Mesenchymal stem cell (in vitro differentiated cells and primary cell): ENCODE measurements at regions not wholly inside any gene's neighbourhood (a gene's known extent, or its start where the extent isn't known, plus 50 kb on each side); places are given as distances from the start of the nearest gene placed in this dataset.

ENCODE experiments used
- DNase-seq: peaks from one replicate; pipeline ENCODE4 v3.0.0-alpha.2; 2013
- H2AFZ ChIP-seq: one replicate; pipeline ENCODE4 v1.6.1; 2013; ENCODE audit warnings: low read depth, mild to moderate bottlenecking, control low read depth, inconsistent platforms, low read length, moderate library complexity
- H2AK5ac ChIP-seq: 2 replicates; pipeline ENCODE4 v1.6.1; 2013; ENCODE audit warnings: low read length, moderate library complexity, mild to moderate bottlenecking, inconsistent platforms; ENCODE audit not compliant: severe bottlenecking
- H2BK120ac ChIP-seq: one replicate; pipeline ENCODE4 v1.6.1; 2013; ENCODE audit warnings: low read depth, mild to moderate bottlenecking, inconsistent platforms, low read length, moderate library complexity
- H2BK12ac ChIP-seq, 2 experiments: one replicate each; pipeline ENCODE4 v1.6.1; 2013; ENCODE audit warnings: inconsistent platforms in 2 of 2, low read length in 2 of 2, mild to moderate bottlenecking in 2 of 2, moderate library complexity in 2 of 2, control low read depth in 1 of 2
- H2BK15ac ChIP-seq: one replicate; pipeline ENCODE4 v1.6.1; 2013; ENCODE audit warnings: mild to moderate bottlenecking, low read depth, inconsistent platforms; ENCODE audit not compliant: poor library complexity, severe bottlenecking
- H2BK5ac ChIP-seq: 2 replicates; pipeline ENCODE4 v1.6.1; 2013; ENCODE audit warnings: low read depth, mild to moderate bottlenecking, low read length, control low read depth, inconsistent platforms; ENCODE audit not compliant: poor library complexity, severe bottlenecking
- H3K14ac ChIP-seq, 2 experiments: one replicate each; pipeline ENCODE4 v1.6.1; 2013; ENCODE audit warnings: inconsistent platforms in 2 of 2, low read length in 2 of 2, control low read depth in 1 of 2, mild to moderate bottlenecking in 1 of 2, moderate library complexity in 1 of 2
- H3K18ac ChIP-seq, 2 experiments: one replicate each; pipeline ENCODE4 v1.6.1; 2013; ENCODE audit warnings: inconsistent platforms in 2 of 2, low read length in 2 of 2, control low read depth in 1 of 2, low read depth in 1 of 2, mild to moderate bottlenecking in 1 of 2
- H3K23ac ChIP-seq, 2 experiments: one replicate each; pipeline ENCODE4 v1.6.1; 2013; ENCODE audit warnings: inconsistent platforms in 2 of 2, low read length in 2 of 2, mild to moderate bottlenecking in 2 of 2, moderate library complexity in 2 of 2, control low read depth in 1 of 2
- H3K27ac ChIP-seq: 2 replicates; pipeline ENCODE4 v1.5.1; 2013; ENCODE audit warnings: mild to moderate bottlenecking, moderate library complexity, low read length, control low read depth, inconsistent platforms; ENCODE audit not compliant: poor library complexity, severe bottlenecking
- H3K27me3 ChIP-seq, 2 experiments: 2 replicates each; pipeline versions ENCODE4 v1.6.1 to v1.7.0; 2013; ENCODE audit warnings: low read length in 2 of 2, mild to moderate bottlenecking in 2 of 2, moderate library complexity in 2 of 2, control low read depth in 1 of 2, inconsistent platforms in 1 of 2; ENCODE audit not compliant: control insufficient read depth in 1 of 2, insufficient read depth in 1 of 2
- H3K36me3 ChIP-seq, 2 experiments: 2 replicates each; pipeline versions ENCODE4 v1.6.1 to v1.7.0; 2013; ENCODE audit warnings: low read length in 2 of 2, control low read depth in 1 of 2, inconsistent platforms in 1 of 2, low read depth in 1 of 2, mild to moderate bottlenecking in 1 of 2; ENCODE audit not compliant: insufficient read depth in 2 of 2, control insufficient read depth in 1 of 2
- H3K4ac ChIP-seq, 2 experiments: one replicate each; pipeline ENCODE4 v1.6.1; 2013; ENCODE audit warnings: inconsistent platforms in 2 of 2, low read length in 2 of 2, mild to moderate bottlenecking in 2 of 2, moderate library complexity in 2 of 2, control low read depth in 1 of 2, low read depth in 1 of 2
- H3K4me1 ChIP-seq: 2 replicates; pipeline ENCODE4 v1.6.1; 2013; ENCODE audit warnings: low read depth, low read length, control low read depth; ENCODE audit not compliant: control insufficient read depth, insufficient read depth
- H3K4me2 ChIP-seq: 2 replicates; pipeline ENCODE4 v1.6.1; 2013; ENCODE audit warnings: low read length, mild to moderate bottlenecking, inconsistent platforms; ENCODE audit not compliant: poor library complexity, severe bottlenecking
- H3K4me3 ChIP-seq, 2 experiments: 2 replicates each; pipeline versions ENCODE4 v1.5.1 to v1.7.0; 2013; ENCODE audit warnings: low read length in 2 of 2, mild to moderate bottlenecking in 2 of 2, control low read depth in 1 of 2, low read depth in 1 of 2; ENCODE audit not compliant: insufficient read depth in 1 of 2
- H3K79me1 ChIP-seq: replicated peaks from 2 replicates; pipeline ENCODE4 v1.6.1; 2013; ENCODE audit warnings: mild to moderate bottlenecking, control low read depth, low read length, inconsistent platforms; ENCODE audit not compliant: poor library complexity, severe bottlenecking
- H3K9ac ChIP-seq: 2 replicates; pipeline ENCODE4 v1.7.0; 2013; ENCODE audit warnings: mild to moderate bottlenecking, low read length, moderate library complexity
- H3K9me3 ChIP-seq: 2 replicates; pipeline ENCODE4 v1.7.0; 2013; ENCODE audit warnings: mild to moderate bottlenecking, low read length; ENCODE audit not compliant: control insufficient read depth
- H4K8ac ChIP-seq: one replicate; pipeline ENCODE4 v1.6.1; 2013; ENCODE audit warnings: inconsistent platforms, mild to moderate bottlenecking, low read length, moderate library complexity
- H4K91ac ChIP-seq: one replicate; pipeline ENCODE4 v1.6.1; 2013; ENCODE audit warnings: mild to moderate bottlenecking, low read length, inconsistent platforms
- WGBS: methylation state at CpG from one replicate; pipeline ENCODE4 v1.1.7; 2013; ENCODE audit warnings: mixed read lengths; 5-methylcytosine and 5-hydroxymethylcytosine counted together

- H3K4me1 ChIP-seq = no peaks in the 10 kb centered on the region
- H3K27me3 ChIP-seq = no peaks in the 10 kb centered on the region
- H2AK5ac ChIP-seq = no peak overlapping the region
- H3K79me1 ChIP-seq = no peaks in the 10 kb centered on the region
- H3K14ac ChIP-seq = no peak overlapping the region
- no peak overlapping the region for H2BK5ac ChIP-seq
- no peaks in the 10 kb centered on the region for H3K9me3 ChIP-seq
- H2BK12ac ChIP-seq = no peak overlapping the region
- H2BK120ac ChIP-seq = no peak overlapping the region
- H3K4me3 ChIP-seq = no peak overlapping the region
- H3K4ac ChIP-seq = no peak overlapping the region
- WGBS = no CpG with 5 or more reads among the region's 1 CpG
- H4K8ac ChIP-seq = no peak overlapping the region
- DNase-seq = no peak
- H3K27ac ChIP-seq = no peak overlapping the region
- H4K91ac ChIP-seq = no peak overlapping the region
- H3K18ac ChIP-seq = no peak overlapping the region
- no peak overlapping the region for H3K4me2 ChIP-seq
- H3K23ac ChIP-seq = no peak overlapping the region
- H2AFZ ChIP-seq = no peak overlapping the region
- no peak overlapping the region for H3K9ac ChIP-seq
- no peaks in the 10 kb centered on the region for H3K36me3 ChIP-seq
- no peak overlapping the region for H2BK15ac ChIP-seq
Observed at GRCh38 chr3:61352306-61352705, 101.1 kb upstream of the FHIT start.

- no peak overlapping the region for H3K23ac ChIP-seq
- H2BK120ac ChIP-seq = no peak overlapping the region
- no peaks in the 10 kb centered on the region for H3K79me1 ChIP-seq
- no peak overlapping the region for H3K18ac ChIP-seq
- no peak overlapping the region for H3K27ac ChIP-seq
- no peak overlapping the region for H3K14ac ChIP-seq
- H3K9me3 ChIP-seq = no peaks in the 10 kb centered on the region
- H3K4me3 ChIP-seq = no peak overlapping the region
- DNase-seq = no peak
- H2BK15ac ChIP-seq = no peak overlapping the region
- no peak overlapping the region for H3K4me2 ChIP-seq
- no peaks in the 10 kb centered on the region for H3K4me1 ChIP-seq
- H3K36me3 ChIP-seq = no peaks in the 10 kb centered on the region
- H2BK12ac ChIP-seq = no peak overlapping the region
- WGBS = 84% methylated on average over 1 of the region's 1 CpG
- H3K27me3 ChIP-seq = no peaks in the 10 kb centered on the region
- no peak overlapping the region for H2BK5ac ChIP-seq
- H4K91ac ChIP-seq = no peak overlapping the region
- no peak overlapping the region for H2AK5ac ChIP-seq
- H4K8ac ChIP-seq = no peak overlapping the region
- no peak overlapping the region for H2AFZ ChIP-seq
- no peak overlapping the region for H3K9ac ChIP-seq
- no peak overlapping the region for H3K4ac ChIP-seq
Observed at GRCh38 chr3:61353382-61353781, 102.1 kb upstream of the FHIT start.

GRCh38 chr3:61354604-61355003, 103.4 kb upstream of the FHIT start:
- no peak overlapping the region for H3K9ac ChIP-seq

GRCh38 chr3:61356685-61357084, 105.4 kb upstream of the FHIT start:
- Histone ChIP-seq H3K4me3 (no peak overlapping the region), H3K4me2 (no peak overlapping the region), H2AK5ac (no peak overlapping the region), H3K4me1 (no peaks in the 10 kb centered on the region), H3K27ac (no peak overlapping the region), H3K18ac (no peak overlapping the region), H3K4ac (no peak overlapping the region), H2AFZ (no peak overlapping the region), H2BK12ac (no peak overlapping the region), H2BK120ac (no peak overlapping the region), H3K9me3 (no peaks in the 10 kb centered on the region), H4K91ac (no peak overlapping the region), H3K9ac (no peak overlapping the region), H3K27me3 (no peaks in the 10 kb centered on the region), H3K23ac (no peak overlapping the region), H2BK15ac (no peak overlapping the region), H2BK5ac (no peak overlapping the region), H4K8ac (no peak overlapping the region), H3K14ac (no peak overlapping the region), H3K36me3 (no peaks in the 10 kb centered on the region), H3K79me1 (no peaks in the 10 kb centered on the region)
- no peak for DNase-seq
- WGBS = 50% methylated on average over 1 of the region's 1 CpG

More at GRCh38 chr3:61354604-61355003, 103.4 kb upstream of the FHIT start:
- no peak overlapping the region for H2AFZ ChIP-seq
- no peak overlapping the region for H2BK12ac ChIP-seq
- no peaks in the 10 kb centered on the region for H3K79me1 ChIP-seq
- H2BK5ac ChIP-seq = no peak overlapping the region
- H4K91ac ChIP-seq = no peak overlapping the region
- no peaks in the 10 kb centered on the region for H3K9me3 ChIP-seq
- no peak overlapping the region for H3K23ac ChIP-seq
- H3K18ac ChIP-seq = no peak overlapping the region
- H2BK120ac ChIP-seq = no peak overlapping the region
- no peak overlapping the region for H3K4ac ChIP-seq
- no peaks in the 10 kb centered on the region for H3K4me1 ChIP-seq
- no peak overlapping the region for H2AK5ac ChIP-seq
- no peak overlapping the region for H3K27ac ChIP-seq
- H3K4me2 ChIP-seq = no peak overlapping the region
- no peak overlapping the region for H2BK15ac ChIP-seq
- no peaks in the 10 kb centered on the region for H3K27me3 ChIP-seq
- no peaks in the 10 kb centered on the region for H3K36me3 ChIP-seq
- no peak overlapping the region for H3K4me3 ChIP-seq
- WGBS = 69% methylated on average over 4 of the region's 5 CpGs
- H4K8ac ChIP-seq = no peak overlapping the region
- no peak overlapping the region for H3K14ac ChIP-seq
- DNase-seq = no peak
